Mucosa of descending colon (tissue), 3 donors: ENCODE measurements at regions not wholly inside any gene's neighbourhood (a gene's known extent, or its start where the extent isn't known, plus 50 kb on each side); places are given as distances from the start of the nearest gene placed in this dataset.

Experiments
- ATAC-seq: fragments of 200-7000 bp; cut with Tn5 transposase; one replicate; pipeline ENCODE4 v1.9.1; 2020; ENCODE audit warnings: mild to moderate bottlenecking, moderate library complexity
- DNase-seq, 3 donors: peaks; one replicate each; pipeline ENCODE4 v3.0.0-alpha.2; 2020
- H3K36me3 ChIP-seq: fragments of 200-600 bp; one replicate; pipeline ENCODE4 v1.8.0; 2021; ENCODE audit warnings: low read depth, mild to moderate bottlenecking
- H3K4me1 ChIP-seq: fragments of 200-600 bp; one replicate; pipeline ENCODE4 v1.8.0; 2021; ENCODE audit warnings: low read depth, mild to moderate bottlenecking
- H3K4me3 ChIP-seq: fragments of 200-600 bp; one replicate; pipeline ENCODE4 v1.8.0; 2021; ENCODE audit warnings: mild to moderate bottlenecking
- H3K9me3 ChIP-seq: fragments of 200-600 bp; one replicate; pipeline ENCODE4 v1.8.0; 2021; ENCODE audit warnings: mild to moderate bottlenecking
- intact Hi-C, 2 donors: fragments of 100-400 bp; cut with DNase I in 1 of 2; cut with micrococcal nuclease in 1 of 2; formaldehyde crosslinking; loops; one replicate each; pipeline versions ENCODE4 v1.11.0 to v1.11.1; 2022; cut with DNase I, micrococcal nuclease
- TF ChIP-seq, protein P1 (sequence below): fragments of 200-600 bp; IDR thresholded peaks from one replicate; pipeline ENCODE4 v1.8.0; 2022; ENCODE audit warnings: antibody characterized with exemption, mild to moderate bottlenecking
- donor health status: DM: no; HTN: no; CAD: no; lungs with moderate emphysema.
- donor health status: DM: no; HTN: no; CAD: no.
- donor health status: DM: no; HTN: yes; CAD: no.

DNA sequence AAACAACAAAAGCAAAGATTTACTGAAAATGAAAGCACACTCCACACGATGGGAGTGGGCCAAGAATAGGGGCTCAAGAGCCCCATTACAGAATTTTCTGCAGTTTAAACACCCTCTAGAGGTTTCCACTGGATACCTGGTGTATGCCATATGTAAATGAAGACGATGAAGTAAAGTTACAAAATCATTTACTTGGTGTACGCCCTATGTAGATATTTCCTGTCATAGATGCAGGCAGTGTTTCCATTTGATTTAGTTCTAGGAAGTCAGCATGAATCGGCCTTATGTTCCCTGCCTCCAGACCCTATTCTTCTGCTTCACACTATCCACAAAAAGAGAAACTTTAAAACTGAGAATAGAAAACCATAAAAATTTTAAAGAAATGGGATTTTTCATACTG lies 404.4 kb upstream of the GJE1 start:
- no peaks in the 10 kb centered on the region for H3K4me1 ChIP-seq
- no peak overlapping the region for H3K4me3 ChIP-seq
- H3K9me3 ChIP-seq = no peaks in the 10 kb centered on the region
- intact Hi-C loops = no loop called here
- ATAC-seq = no peak
- TF ChIP-seq, protein P1, sequence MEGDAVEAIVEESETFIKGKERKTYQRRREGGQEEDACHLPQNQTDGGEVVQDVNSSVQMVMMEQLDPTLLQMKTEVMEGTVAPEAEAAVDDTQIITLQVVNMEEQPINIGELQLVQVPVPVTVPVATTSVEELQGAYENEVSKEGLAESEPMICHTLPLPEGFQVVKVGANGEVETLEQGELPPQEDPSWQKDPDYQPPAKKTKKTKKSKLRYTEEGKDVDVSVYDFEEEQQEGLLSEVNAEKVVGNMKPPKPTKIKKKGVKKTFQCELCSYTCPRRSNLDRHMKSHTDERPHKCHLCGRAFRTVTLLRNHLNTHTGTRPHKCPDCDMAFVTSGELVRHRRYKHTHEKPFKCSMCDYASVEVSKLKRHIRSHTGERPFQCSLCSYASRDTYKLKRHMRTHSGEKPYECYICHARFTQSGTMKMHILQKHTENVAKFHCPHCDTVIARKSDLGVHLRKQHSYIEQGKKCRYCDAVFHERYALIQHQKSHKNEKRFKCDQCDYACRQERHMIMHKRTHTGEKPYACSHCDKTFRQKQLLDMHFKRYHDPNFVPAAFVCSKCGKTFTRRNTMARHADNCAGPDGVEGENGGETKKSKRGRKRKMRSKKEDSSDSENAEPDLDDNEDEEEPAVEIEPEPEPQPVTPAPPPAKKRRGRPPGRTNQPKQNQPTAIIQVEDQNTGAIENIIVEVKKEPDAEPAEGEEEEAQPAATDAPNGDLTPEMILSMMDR = no peak
- H3K36me3 ChIP-seq = no peaks in the 10 kb centered on the region
- DNase-seq = no peak

DNA sequence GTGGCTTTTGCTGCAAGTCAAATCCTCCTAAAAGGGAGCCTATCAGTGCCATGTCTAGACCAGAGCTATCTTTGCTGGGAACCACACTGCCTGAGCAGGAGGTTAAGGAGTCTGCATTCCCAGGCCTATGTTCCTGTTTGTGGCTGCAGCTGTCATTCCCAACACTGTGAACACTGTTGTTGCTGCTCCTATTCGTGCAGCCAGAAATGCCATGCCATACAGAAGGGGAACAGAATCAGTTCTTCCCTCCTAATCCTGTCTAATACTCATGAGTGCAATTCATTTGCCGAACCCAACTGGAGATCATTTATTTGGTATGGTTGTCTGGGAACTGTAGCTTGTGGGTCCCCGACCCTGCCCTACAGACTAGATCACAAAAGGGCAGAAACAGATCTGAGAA lies 406.5 kb upstream of the GJE1 start:
- DNase-seq = no peak
- ATAC-seq = no peak
- TF ChIP-seq, protein P1 = no peak
- no peaks in the 10 kb centered on the region for H3K9me3 ChIP-seq
- H3K4me3 ChIP-seq = no peak overlapping the region
- no peaks in the 10 kb centered on the region for H3K4me1 ChIP-seq
- no peaks in the 10 kb centered on the region for H3K36me3 ChIP-seq
- intact Hi-C loops = no loop called here

DNA sequence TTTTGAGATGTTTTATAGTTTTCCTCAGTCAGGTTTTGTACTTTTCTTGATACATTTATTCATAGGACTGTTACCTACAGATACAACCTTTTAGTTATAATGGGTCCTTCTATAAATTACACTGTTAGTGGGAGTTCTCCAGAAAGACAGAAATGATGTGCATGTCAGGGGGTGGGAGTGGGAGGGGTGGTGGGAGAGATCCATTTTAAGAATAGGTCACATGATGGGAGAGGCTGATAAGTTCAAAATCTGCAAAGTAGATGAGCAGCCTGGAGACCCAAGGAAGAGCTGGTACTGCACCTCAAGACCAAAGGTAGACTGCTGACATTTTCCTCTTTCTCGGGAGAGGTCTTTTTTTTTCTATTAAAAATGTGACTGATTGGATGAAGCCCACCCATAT lies 408.0 kb upstream of the GJE1 start:
- H3K4me1 ChIP-seq = no peaks in the 10 kb centered on the region
- H3K4me3 ChIP-seq = no peak overlapping the region
- H3K9me3 ChIP-seq = no peaks in the 10 kb centered on the region
- ATAC-seq (no peak), DNase-seq (no peak)
- H3K36me3 ChIP-seq = no peaks in the 10 kb centered on the region
- intact Hi-C loops = no loop called here
- TF ChIP-seq, protein P1 = no peak

DNA sequence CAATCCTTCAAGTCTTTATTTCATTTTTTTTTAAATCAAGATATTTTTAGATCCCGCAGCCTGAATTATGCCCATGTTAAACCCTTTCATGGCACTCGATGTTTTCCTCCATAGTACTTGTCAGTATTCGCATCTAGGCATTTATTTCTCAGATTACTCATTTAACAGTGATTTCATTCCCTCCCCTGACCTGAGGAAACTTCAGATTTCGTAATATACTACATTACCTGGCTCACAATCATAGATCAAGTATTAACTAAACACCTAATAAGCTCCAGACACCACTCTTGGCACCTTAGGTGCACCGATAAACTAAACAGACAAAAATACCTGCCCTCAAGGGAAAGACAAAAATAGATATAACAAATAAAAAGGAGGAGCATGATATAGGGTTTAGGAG lies 413.2 kb upstream of the GJE1 start:
- TF ChIP-seq, protein P1 = no peak
- no peak overlapping the region for H3K4me3 ChIP-seq
- no peaks in the 10 kb centered on the region for H3K36me3 ChIP-seq
- no peak for ATAC-seq
- no peaks in the 10 kb centered on the region for H3K4me1 ChIP-seq
- intact Hi-C loops = no loop called here
- no peak for DNase-seq
- H3K9me3 ChIP-seq = no peaks in the 10 kb centered on the region

DNA sequence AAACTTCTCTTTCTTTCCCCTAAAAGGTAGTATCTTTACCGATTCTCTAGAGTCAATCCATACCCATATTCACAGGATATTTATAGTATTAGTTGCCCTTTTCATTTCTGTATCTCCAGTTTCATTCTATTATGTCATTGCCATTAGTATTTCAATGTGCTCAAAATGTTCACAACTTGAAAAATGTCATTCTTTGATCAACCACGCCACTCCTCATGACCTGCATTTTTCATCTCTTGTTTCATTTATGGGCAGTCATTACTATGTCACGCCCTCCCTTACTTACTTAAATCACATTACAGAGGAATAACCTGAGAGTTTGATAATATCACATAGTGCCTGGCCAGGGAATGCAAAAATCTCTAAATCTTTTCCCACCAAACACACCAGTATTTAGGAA lies 427.3 kb upstream of the GJE1 start:
- H3K36me3 ChIP-seq = no peaks in the 10 kb centered on the region
- no peak overlapping the region for H3K4me3 ChIP-seq
- no peaks in the 10 kb centered on the region for H3K4me1 ChIP-seq
- intact Hi-C loops = no loop called here
- TF ChIP-seq, protein P1 = no peak
- ATAC-seq (no peak), DNase-seq (no peak)
- H3K9me3 ChIP-seq = no peaks in the 10 kb centered on the region

DNA sequence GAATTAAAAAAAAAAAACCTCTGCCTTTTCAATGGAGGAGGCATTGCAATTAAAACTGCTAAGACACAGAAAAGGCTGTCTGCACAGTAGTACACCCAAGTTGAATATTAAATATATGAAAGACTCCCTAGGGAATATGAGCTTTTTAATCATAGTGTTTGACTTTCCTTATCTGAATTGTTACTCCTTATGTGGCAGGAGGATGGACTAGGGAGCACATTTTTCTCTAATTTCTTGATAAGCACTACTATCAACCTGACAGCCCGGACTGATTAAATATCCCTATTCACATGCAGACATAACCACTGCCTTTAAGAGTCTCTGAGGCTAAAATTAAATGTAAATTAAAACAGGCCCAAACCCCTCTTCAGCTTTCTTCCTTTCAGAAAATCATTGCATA lies 428.6 kb upstream of the GJE1 start:
- Histone ChIP-seq H3K36me3 (no peaks in the 10 kb centered on the region), H3K9me3 (no peaks in the 10 kb centered on the region), H3K4me1 (no peaks in the 10 kb centered on the region), H3K4me3 (no peak overlapping the region)
- ATAC-seq (no peak), DNase-seq (no peak)
- intact Hi-C loops = no loop called here
- TF ChIP-seq, protein P1 = no peak
